Activated naive CD8-positive, alpha-beta T cell treated with anti-CD3 and anti-CD28 coated beads for 36 hours (primary cell): ENCODE measurements at regions not wholly inside any gene's neighbourhood (a gene's known extent, or its start where the extent isn't known, plus 50 kb on each side); places are given as distances from the start of the nearest gene placed in this dataset.
"Not testable (repeated sequence)": the region's sequence is repeated elsewhere in the genome, so short reads cannot be mapped to it uniquely, and the experiment has no call there.

ENCODE experiments used
- DNase-seq: peaks from one replicate; pipeline ENCODE4 v3.0.0; 2021
- H3K27ac Mint-ChIP-seq: one replicate; pipeline ENCODE4 v1.8.0; 2022; ENCODE audit warnings: mild to moderate bottlenecking, moderate library complexity, mixed read lengths
- H3K27me3 Mint-ChIP-seq: one replicate; pipeline ENCODE4 v1.8.0; 2022; ENCODE audit warnings: mild to moderate bottlenecking, mixed read lengths
- H3K36me3 Mint-ChIP-seq: one replicate; pipeline ENCODE4 v1.8.0; 2021; ENCODE audit warnings: mild to moderate bottlenecking, mixed read lengths
- H3K4me1 Mint-ChIP-seq: one replicate; pipeline ENCODE4 v1.8.0; 2021; ENCODE audit warnings: mixed read lengths
- H3K4me3 Mint-ChIP-seq: one replicate; pipeline ENCODE4 v1.8.0; 2022; ENCODE audit warnings: mild to moderate bottlenecking, moderate library complexity, mixed read lengths
- H3K9me3 Mint-ChIP-seq: one replicate; pipeline ENCODE4 v1.8.0; 2022; ENCODE audit warnings: mixed read lengths

- Mint-ChIP-seq H3K4me3 (no peak overlapping the region), H3K4me1 (no peaks in the 10 kb centered on the region), H3K27me3 (no peaks in the 10 kb centered on the region), H3K9me3 (peaks cover 18% of the 10 kb centered on the region), H3K27ac (no peak overlapping the region), H3K36me3 (no peaks in the 10 kb centered on the region)
- DNase-seq, result no peak
Measured at GRCh38 chr1:164369698-164370365, 189.2 kb upstream of the PBX1 start.

DNA sequence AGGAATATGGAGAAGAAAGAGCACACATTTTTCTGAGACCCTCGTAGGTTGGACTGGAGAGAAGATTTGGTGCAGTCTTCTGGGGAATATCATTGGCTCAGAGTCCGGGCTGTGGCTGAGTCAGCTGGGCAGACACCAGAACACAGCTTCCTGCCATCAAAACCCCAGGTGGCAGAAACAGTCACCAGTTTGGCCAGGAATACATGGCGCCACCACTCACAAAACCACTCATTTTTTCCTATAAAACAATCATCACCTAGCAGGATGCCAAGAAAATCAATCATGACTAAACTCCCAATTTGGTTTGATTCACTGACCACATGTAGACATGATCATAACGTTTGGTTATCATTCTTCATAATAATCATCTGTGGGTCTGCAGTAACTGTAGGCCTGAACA is 178.1 kb upstream of the PBX1 start:
- H3K4me1 Mint-ChIP-seq, result no peaks in the 10 kb centered on the region
- H3K36me3 Mint-ChIP-seq, result no peaks in the 10 kb centered on the region
- no peak overlapping the region for H3K27ac Mint-ChIP-seq
- peaks cover 4% of the 10 kb centered on the region for H3K9me3 Mint-ChIP-seq
- H3K27me3 Mint-ChIP-seq, result no peaks in the 10 kb centered on the region
- H3K4me3 Mint-ChIP-seq, result no peak overlapping the region
- no peak for DNase-seq

DNA sequence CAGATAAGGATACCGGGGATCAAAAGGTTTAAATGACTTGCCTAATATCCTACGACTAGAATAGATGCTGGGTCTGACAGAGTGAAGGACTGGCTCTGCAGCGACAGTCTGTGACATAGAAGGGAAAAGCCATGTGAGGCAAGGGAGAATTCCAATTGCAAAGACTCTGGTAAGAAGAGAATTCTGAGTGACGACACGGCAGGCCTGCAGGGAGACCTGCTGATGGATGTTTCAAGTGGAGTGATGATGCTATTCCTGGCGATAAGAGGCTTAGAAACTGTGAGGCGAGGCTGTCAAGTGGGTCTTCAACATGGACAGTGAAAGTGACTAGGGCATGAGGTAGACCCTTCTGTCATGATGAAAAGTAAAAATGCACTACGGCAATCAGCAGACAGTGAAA is 176.6 kb upstream of the PBX1 start:
- Mint-ChIP-seq H3K4me3 (no peak overlapping the region), H3K27ac (no peak overlapping the region), H3K9me3 (peaks cover 4% of the 10 kb centered on the region), H3K4me1 (no peaks in the 10 kb centered on the region), H3K36me3 (no peaks in the 10 kb centered on the region), H3K27me3 (no peaks in the 10 kb centered on the region)
- DNase-seq, result no peak

GRCh38 chr1:164384262-164384661 is 174.7 kb upstream of the PBX1 start:
- Mint-ChIP-seq H3K4me1 (no peaks in the 10 kb centered on the region), H3K36me3 (no peaks in the 10 kb centered on the region), H3K27me3 (no peaks in the 10 kb centered on the region), H3K27ac (no peak overlapping the region), H3K9me3 (peaks cover 4% of the 10 kb centered on the region), H3K4me3 (no peak overlapping the region)
- DNase-seq, result no peak

GRCh38 chr1:164417016-164417704 is 141.8 kb upstream of the PBX1 start:
- no peaks in the 10 kb centered on the region for H3K36me3 Mint-ChIP-seq
- no peak overlapping the region for H3K27ac Mint-ChIP-seq
- no peaks in the 10 kb centered on the region for H3K27me3 Mint-ChIP-seq
- no peak for DNase-seq
- peaks cover 2% of the 10 kb centered on the region for H3K9me3 Mint-ChIP-seq
- H3K4me3 Mint-ChIP-seq, result no peak overlapping the region
- H3K4me1 Mint-ChIP-seq, result no peaks in the 10 kb centered on the region

GRCh38 chr1:164423136-164423535 is 135.8 kb upstream of the PBX1 start:
- no peak for DNase-seq
- no peak overlapping the region for H3K4me3 Mint-ChIP-seq
- H3K9me3 Mint-ChIP-seq, result peaks cover 3% of the 10 kb centered on the region
- H3K4me1 Mint-ChIP-seq, result no peaks in the 10 kb centered on the region
- H3K27ac Mint-ChIP-seq, result no peak overlapping the region
- no peaks in the 10 kb centered on the region for H3K36me3 Mint-ChIP-seq
- no peaks in the 10 kb centered on the region for H3K27me3 Mint-ChIP-seq

GRCh38 chr1:164433141-164433817 is 125.7 kb upstream of the PBX1 start:
- H3K27me3 Mint-ChIP-seq, result no peaks in the 10 kb centered on the region
- no peaks in the 10 kb centered on the region for H3K36me3 Mint-ChIP-seq
- H3K9me3 Mint-ChIP-seq, result no peaks in the 10 kb centered on the region
- DNase-seq, result no peak
- no peak overlapping the region for H3K27ac Mint-ChIP-seq
- H3K4me1 Mint-ChIP-seq, result no peaks in the 10 kb centered on the region
- H3K4me3 Mint-ChIP-seq, result no peak overlapping the region

- H3K9me3 Mint-ChIP-seq, result no peaks in the 10 kb centered on the region
- no peak overlapping the region for H3K27ac Mint-ChIP-seq
- no peak for DNase-seq
- no peaks in the 10 kb centered on the region for H3K4me1 Mint-ChIP-seq
- H3K27me3 Mint-ChIP-seq, result no peaks in the 10 kb centered on the region
- H3K4me3 Mint-ChIP-seq, result no peak overlapping the region
- no peaks in the 10 kb centered on the region for H3K36me3 Mint-ChIP-seq
Measured at GRCh38 chr1:164433818-164434170, 125.2 kb upstream of the PBX1 start.

- H3K27ac Mint-ChIP-seq, result no peak overlapping the region
Measured at GRCh38 chr1:164440232-164440631, 118.8 kb upstream of the PBX1 start.

GRCh38 chr1:164443166-164443565 is 115.8 kb upstream of the PBX1 start:
- no peaks in the 10 kb centered on the region for H3K27me3 Mint-ChIP-seq
- no peak overlapping the region for H3K27ac Mint-ChIP-seq
- no peaks in the 10 kb centered on the region for H3K9me3 Mint-ChIP-seq
- no peaks in the 10 kb centered on the region for H3K36me3 Mint-ChIP-seq
- no peaks in the 10 kb centered on the region for H3K4me1 Mint-ChIP-seq
- no peak overlapping the region for H3K4me3 Mint-ChIP-seq
- DNase-seq, result no peak

More at GRCh38 chr1:164440232-164440631, 118.8 kb upstream of the PBX1 start:
- DNase-seq, result no peak
- Mint-ChIP-seq H3K4me3 (no peak overlapping the region), H3K36me3 (no peaks in the 10 kb centered on the region), H3K27me3 (no peaks in the 10 kb centered on the region), H3K9me3 (no peaks in the 10 kb centered on the region), H3K4me1 (no peaks in the 10 kb centered on the region)

- Mint-ChIP-seq H3K4me1 (no peaks in the 10 kb centered on the region), H3K27me3 (no peaks in the 10 kb centered on the region), H3K9me3 (no peaks in the 10 kb centered on the region), H3K27ac (no peak overlapping the region), H3K36me3 (no peaks in the 10 kb centered on the region), H3K4me3 (no peak overlapping the region)
- no peak for DNase-seq
Measured at GRCh38 chr1:164443836-164444235, 115.1 kb upstream of the PBX1 start.

DNA sequence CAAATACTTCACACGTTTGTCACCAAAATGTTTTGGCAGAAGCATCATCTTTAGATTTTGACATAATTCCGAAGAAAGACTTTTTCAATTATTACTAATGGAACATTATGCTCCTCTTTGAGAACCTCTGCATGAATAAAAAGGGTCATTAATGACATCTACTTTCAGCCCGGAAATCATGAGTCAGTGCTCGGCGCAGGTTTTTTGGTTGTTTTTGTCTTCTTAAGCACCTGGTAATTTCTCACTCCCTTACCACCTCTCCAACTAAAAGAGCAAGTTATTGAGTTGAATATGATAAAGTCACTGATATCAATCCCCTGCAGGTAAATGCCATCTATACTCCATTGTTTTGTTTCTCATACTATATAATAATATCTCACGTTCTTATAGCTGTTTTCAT is 113.0 kb upstream of the PBX1 start:
- Mint-ChIP-seq H3K4me1 (no peaks in the 10 kb centered on the region), H3K9me3 (peaks cover 2% of the 10 kb centered on the region)
- DNase-seq, result no peak

GRCh38 chr1:164452549-164452948 is 106.4 kb upstream of the PBX1 start:
- Mint-ChIP-seq H3K27me3 (no peaks in the 10 kb centered on the region), H3K36me3 (no peaks in the 10 kb centered on the region)
- no peak for DNase-seq

More for the DNA sequence above, 113.0 kb upstream of the PBX1 start:
- no peak overlapping the region for H3K27ac Mint-ChIP-seq
- H3K4me3 Mint-ChIP-seq, result no peak overlapping the region
- H3K27me3 Mint-ChIP-seq, result no peaks in the 10 kb centered on the region
- H3K36me3 Mint-ChIP-seq, result no peaks in the 10 kb centered on the region

DNA sequence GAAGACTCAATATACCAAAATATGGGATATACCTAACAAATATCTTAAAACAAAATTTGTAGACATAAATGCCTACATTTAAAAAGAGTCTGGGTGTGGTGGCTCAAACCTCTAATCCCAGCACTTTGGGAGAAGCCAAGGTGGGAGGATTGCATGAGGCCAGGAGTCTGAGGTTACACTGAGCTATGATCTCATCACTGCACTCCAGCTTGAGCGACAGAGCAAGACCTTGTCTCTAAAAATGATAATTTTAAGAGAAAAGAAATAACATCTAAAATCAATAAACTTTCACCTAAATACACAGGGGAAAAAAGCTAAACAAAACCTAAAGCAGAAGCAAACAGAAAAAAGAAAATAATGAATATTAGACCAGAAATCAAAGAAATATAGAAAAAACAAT is 102.7 kb upstream of the PBX1 start:
- Mint-ChIP-seq H3K27ac (no peak overlapping the region), H3K4me3 (no peak overlapping the region), H3K9me3 (peaks cover 13% of the 10 kb centered on the region), H3K36me3 (no peaks in the 10 kb centered on the region), H3K27me3 (no peaks in the 10 kb centered on the region), H3K4me1 (no peaks in the 10 kb centered on the region)
- DNase-seq, result no peak

More at GRCh38 chr1:164452549-164452948, 106.4 kb upstream of the PBX1 start:
- H3K9me3 Mint-ChIP-seq, result peaks cover 15% of the 10 kb centered on the region
- H3K27ac Mint-ChIP-seq, result no peak overlapping the region
- H3K4me1 Mint-ChIP-seq, result no peaks in the 10 kb centered on the region
- no peak overlapping the region for H3K4me3 Mint-ChIP-seq

- DNase-seq, H3K27me3 Mint-ChIP-seq, H3K9me3 Mint-ChIP-seq, H3K27ac Mint-ChIP-seq, H3K4me3 Mint-ChIP-seq, H3K36me3 Mint-ChIP-seq, H3K4me1 Mint-ChIP-seq: not testable (repeated sequence)
Measured at GRCh38 chr1:164459176-164459575, 99.8 kb upstream of the PBX1 start.

DNA sequence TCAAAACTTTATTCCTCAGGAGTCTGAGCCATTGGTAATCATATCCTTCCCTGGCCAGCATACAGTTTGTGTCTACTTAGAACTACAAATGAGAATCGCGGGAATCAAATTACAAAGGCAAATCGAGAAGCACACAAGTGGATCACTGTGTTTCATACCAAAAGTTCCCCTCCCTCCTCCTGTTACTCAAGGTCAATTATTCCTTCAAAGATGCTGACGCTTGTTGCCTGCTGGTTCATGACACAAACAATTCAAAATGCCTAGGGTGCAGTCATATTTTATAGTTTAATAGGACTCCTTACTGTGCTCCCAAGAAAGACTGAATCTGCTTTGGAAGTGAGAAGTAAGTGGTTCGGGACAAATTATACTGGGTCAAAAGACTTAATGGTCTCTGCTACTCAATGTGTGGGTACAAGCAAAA is 93.0 kb upstream of the PBX1 start:
- no peaks in the 10 kb centered on the region for H3K27me3 Mint-ChIP-seq
- no peaks in the 10 kb centered on the region for H3K9me3 Mint-ChIP-seq
- no peak overlapping the region for H3K27ac Mint-ChIP-seq
- no peaks in the 10 kb centered on the region for H3K36me3 Mint-ChIP-seq
- H3K4me1 Mint-ChIP-seq, result no peaks in the 10 kb centered on the region
- H3K4me3 Mint-ChIP-seq, result no peak overlapping the region
- DNase-seq, result no peak
